GM19372 (cell line): ENCODE measurements at regions not wholly inside any gene's neighbourhood (a gene's known extent, or its start where the extent isn't known, plus 50 kb on each side); places are given as distances from the start of the nearest gene placed in this dataset.
A peak's percentile ranks its signal among the peaks of the same experiment; 100 is the strongest.
"Not testable (repeated sequence)": the region's sequence is repeated elsewhere in the genome, so short reads cannot be mapped to it uniquely, and the experiment has no call there.

ENCODE experiments used
- ATAC-seq: cut with Tn5 transposase; IDR thresholded peaks from one replicate; pipeline ENCODE4 v1.9.1; 2021; ENCODE audit warnings: mild to moderate bottlenecking, low read depth, moderate library complexity; ENCODE audit not compliant: unreplicated experiment

- no peak for ATAC-seq
Measured at GRCh38 chr2:143940720-143941119, 579.2 kb downstream of the ZEB2 start.

GRCh38 chr2:143939626-143940330 lies 580.1 kb downstream of the ZEB2 start:
- no peak for ATAC-seq

GRCh38 chr2:143937723-143938350 lies 582.1 kb downstream of the ZEB2 start:
- peak; percentile 12 for ATAC-seq

GRCh38 chr2:143936848-143937722 lies 582.8 kb downstream of the ZEB2 start:
- ATAC-seq, result peak; percentile 75

- no peak for ATAC-seq
Measured at GRCh38 chr2:143936538-143936847, 583.4 kb downstream of the ZEB2 start.

GRCh38 chr2:143935482-143935752 lies 584.5 kb downstream of the ZEB2 start:
- no peak for ATAC-seq

- no peak for ATAC-seq
Measured at GRCh38 chr2:143934626-143935481, 585.1 kb downstream of the ZEB2 start.

GRCh38 chr2:143933946-143934569 lies 585.9 kb downstream of the ZEB2 start:
- ATAC-seq, result no peak

GRCh38 chr2:143930891-143931290 lies 589.0 kb downstream of the ZEB2 start:
- no peak for ATAC-seq

GRCh38 chr2:143928613-143929012 lies 591.3 kb downstream of the ZEB2 start:
- no peak for ATAC-seq

- ATAC-seq, result no peak
Measured at GRCh38 chr2:143928184-143928583, 591.7 kb downstream of the ZEB2 start.

GRCh38 chr2:143926736-143927135 lies 593.2 kb downstream of the ZEB2 start:
- ATAC-seq, result no peak

GRCh38 chr2:143922261-143922830 lies 597.6 kb downstream of the ZEB2 start:
- not testable (repeated sequence) for ATAC-seq

GRCh38 chr2:143918465-143918989 lies 601.4 kb downstream of the ZEB2 start:
- no peak for ATAC-seq

GRCh38 chr2:143916781-143917180 lies 603.1 kb downstream of the ZEB2 start:
- ATAC-seq, result no peak

- ATAC-seq, result no peak
Measured at GRCh38 chr2:143909577-143910353, 610.2 kb downstream of the ZEB2 start.

- no peak for ATAC-seq
Measured at GRCh38 chr2:143908843-143909242, 611.1 kb downstream of the ZEB2 start.

GRCh38 chr2:143907801-143908200 lies 612.1 kb downstream of the ZEB2 start:
- no peak for ATAC-seq

GRCh38 chr2:143906850-143907249 lies 613.1 kb downstream of the ZEB2 start:
- no peak for ATAC-seq
